HUES64 (cell line): ENCODE measurements at regions not wholly inside any gene's neighbourhood (a gene's known extent, or its start where the extent isn't known, plus 50 kb on each side); places are given as distances from the start of the nearest gene placed in this dataset.

Experiments used
- H3K27ac ChIP-seq: 2 replicates; pipeline ENCODE4 v1.7.0; 2013; ENCODE audit warnings: low read depth, low read length, inconsistent platforms
- H3K27me3 ChIP-seq: 2 replicates; pipeline ENCODE4 v1.6.1; 2013; ENCODE audit warnings: mild to moderate bottlenecking, low read length; ENCODE audit not compliant: insufficient read depth
- H3K36me3 ChIP-seq: 2 replicates; pipeline ENCODE4 v1.6.1; 2013; ENCODE audit warnings: mild to moderate bottlenecking, low read length; ENCODE audit not compliant: insufficient read depth
- H3K4me1 ChIP-seq: 2 replicates; pipeline ENCODE4 v1.6.1; 2013; ENCODE audit warnings: mild to moderate bottlenecking, low read length, moderate library complexity; ENCODE audit not compliant: insufficient read depth
- H3K4me3 ChIP-seq: 2 replicates; pipeline ENCODE4 v1.5.1; 2013; ENCODE audit warnings: mild to moderate bottlenecking, low read length, moderate library complexity
- H3K9ac ChIP-seq: 2 replicates; pipeline ENCODE4 v1.6.1; 2013; ENCODE audit warnings: mild to moderate bottlenecking, low read depth, low read length
- H3K9me3 ChIP-seq: 2 replicates; pipeline ENCODE4 v1.6.1; 2013; ENCODE audit warnings: low read depth, low read length; ENCODE audit not compliant: insufficient read depth
- WGBS: fragments of 150-250, 120-280 bp; methylation state at CpG from one replicate; pipeline ENCODE4 v1.1.7; 2013; ENCODE audit warnings: missing lambda C conversion rate; 5-methylcytosine and 5-hydroxymethylcytosine counted together

DNA sequence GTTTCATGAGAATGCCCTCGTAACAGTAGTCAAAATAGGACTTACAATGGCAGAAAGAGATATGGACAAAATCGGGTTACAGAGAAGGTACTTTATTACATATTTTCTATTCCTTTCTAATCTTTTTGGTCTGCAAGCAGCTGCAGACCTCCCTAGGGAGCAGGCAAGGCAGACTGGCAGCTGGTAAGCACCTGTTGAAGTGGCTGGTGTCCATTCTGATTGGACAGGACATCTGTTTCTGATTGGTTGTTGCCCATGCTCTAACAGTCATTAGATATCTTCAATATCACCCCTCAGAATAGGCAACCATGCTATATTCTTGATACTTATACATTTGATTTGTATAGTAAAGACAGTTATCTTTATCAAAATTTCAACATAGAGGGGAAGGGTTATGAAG is 606.3 kb downstream of the KCNJ2 start:
- no peaks in the 10 kb centered on the region for H3K9me3 ChIP-seq
- H3K36me3 ChIP-seq: no peaks in the 10 kb centered on the region
- H3K27ac ChIP-seq: no peak overlapping the region
- no peaks in the 10 kb centered on the region for H3K4me1 ChIP-seq
- 100% methylated on average over 1 of the region's 2 CpGs for WGBS
- no peaks in the 10 kb centered on the region for H3K27me3 ChIP-seq
- H3K4me3 ChIP-seq: no peak overlapping the region
- H3K9ac ChIP-seq: no peak overlapping the region

DNA sequence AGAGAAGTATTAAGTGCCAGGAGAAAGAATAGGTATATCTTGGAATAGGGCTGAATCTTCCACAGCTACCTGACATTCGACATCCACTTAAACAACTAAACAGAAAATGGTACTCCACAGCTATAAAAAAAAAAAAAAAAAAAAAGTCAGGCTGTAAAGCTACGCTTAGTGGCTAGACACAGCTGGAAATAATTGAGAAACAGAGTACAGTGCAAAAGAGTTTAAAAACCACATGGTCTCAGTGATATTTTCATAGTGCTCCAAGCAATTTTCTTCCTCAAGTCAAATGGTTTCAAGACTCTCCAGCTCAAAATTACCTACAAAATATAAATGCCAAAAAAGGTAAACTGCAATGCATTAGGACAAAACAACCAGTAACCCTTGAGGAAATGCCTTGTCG is 607.1 kb downstream of the KCNJ2 start:
- H3K4me3 ChIP-seq: no peak overlapping the region
- 95% methylated on average over 2 of the region's 3 CpGs for WGBS
- H3K9me3 ChIP-seq: no peaks in the 10 kb centered on the region
- no peaks in the 10 kb centered on the region for H3K4me1 ChIP-seq
- no peak overlapping the region for H3K27ac ChIP-seq
- H3K9ac ChIP-seq: no peak overlapping the region
- H3K36me3 ChIP-seq: no peaks in the 10 kb centered on the region
- H3K27me3 ChIP-seq: no peaks in the 10 kb centered on the region

DNA sequence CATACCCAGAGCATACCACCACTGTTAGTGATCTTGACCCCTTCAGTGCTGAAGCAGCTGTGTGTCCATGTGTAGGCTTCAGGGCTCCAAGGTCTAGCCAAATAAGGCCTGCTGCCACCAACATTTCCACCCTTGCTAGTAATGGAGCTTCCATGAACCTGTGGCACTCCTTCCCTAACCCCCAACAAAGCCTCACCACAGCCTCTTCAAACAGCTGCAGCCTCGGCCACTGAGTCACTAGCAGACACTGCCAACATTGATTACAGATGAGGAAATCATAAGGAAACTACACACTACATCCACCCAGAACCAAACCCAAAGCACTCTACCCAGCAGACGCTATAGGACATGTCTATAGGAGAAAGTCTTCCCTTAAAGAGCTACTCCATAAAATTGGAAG is 610.7 kb downstream of the KCNJ2 start:
- H3K9me3 ChIP-seq: no peaks in the 10 kb centered on the region
- WGBS: 88% methylated on average over 2 of the region's 2 CpGs
- no peak overlapping the region for H3K27ac ChIP-seq
- H3K36me3 ChIP-seq: no peaks in the 10 kb centered on the region
- H3K27me3 ChIP-seq: no peaks in the 10 kb centered on the region
- H3K9ac ChIP-seq: no peak overlapping the region
- H3K4me1 ChIP-seq: no peaks in the 10 kb centered on the region
- no peak overlapping the region for H3K4me3 ChIP-seq

- Histone ChIP-seq H3K27me3 (no peaks in the 10 kb centered on the region), H3K4me1 (no peaks in the 10 kb centered on the region), H3K36me3 (no peaks in the 10 kb centered on the region), H3K27ac (no peak overlapping the region), H3K4me3 (no peak overlapping the region), H3K9ac (no peak overlapping the region), H3K9me3 (no peaks in the 10 kb centered on the region)
- 93% methylated on average over 2 of the region's 2 CpGs for WGBS
Observed at GRCh38 chr17:70786081-70786480, 616.7 kb downstream of the KCNJ2 start.

DNA sequence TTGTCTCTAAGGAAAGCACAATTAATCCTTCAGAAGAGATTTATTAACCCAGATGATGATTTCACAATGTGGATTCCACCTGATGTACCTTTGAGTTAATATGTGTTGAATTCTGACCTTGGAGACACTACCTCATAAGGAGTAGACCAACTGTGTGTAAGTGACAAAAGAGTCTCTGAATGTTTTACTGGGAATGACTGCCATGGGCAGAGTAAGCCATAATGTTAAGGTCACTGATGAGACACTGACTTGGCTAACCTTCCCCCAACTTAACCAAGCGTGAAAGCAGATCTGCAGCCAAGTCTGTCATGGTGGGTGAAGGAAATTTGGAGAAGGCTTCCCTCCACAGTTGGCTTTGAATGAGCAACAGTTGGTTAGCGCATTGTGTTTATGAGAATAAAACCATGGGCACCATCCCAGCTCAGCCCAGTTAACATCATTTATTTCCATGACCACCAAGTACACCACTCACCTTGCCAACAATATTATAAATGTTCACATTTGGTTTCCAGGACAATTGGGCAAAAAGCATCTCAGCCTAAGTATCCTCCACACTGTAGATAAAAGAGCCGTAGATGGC is 618.5 kb downstream of the KCNJ2 start:
- H3K9me3 ChIP-seq: no peaks in the 10 kb centered on the region
- WGBS: 100% methylated on average over 2 of the region's 3 CpGs
- H3K4me3 ChIP-seq: no peak overlapping the region
- peaks cover 2% of the 10 kb centered on the region; the same call in 1 of the 2 replicates for H3K4me1 ChIP-seq
- H3K27ac ChIP-seq: no peak overlapping the region
- H3K27me3 ChIP-seq: no peaks in the 10 kb centered on the region
- no peaks in the 10 kb centered on the region for H3K36me3 ChIP-seq
- H3K9ac ChIP-seq: no peak overlapping the region

GRCh38 chr17:70791748-70792443 is 622.6 kb downstream of the KCNJ2 start:
- Histone ChIP-seq H3K4me1 (peaks cover 2% of the 10 kb centered on the region; the same call in 1 of the 2 replicates), H3K4me3 (no peak overlapping the region), H3K27me3 (no peaks in the 10 kb centered on the region), H3K36me3 (no peaks in the 10 kb centered on the region), H3K27ac (no peak overlapping the region), H3K9me3 (no peaks in the 10 kb centered on the region), H3K9ac (no peak overlapping the region)
- WGBS: 86% methylated on average over 5 of the region's 5 CpGs

GRCh38 chr17:70794738-70795137 is 625.4 kb downstream of the KCNJ2 start:
- H3K9ac ChIP-seq: no peak overlapping the region
- peaks cover 2% of the 10 kb centered on the region; the same call in 1 of the 2 replicates for H3K4me1 ChIP-seq
- H3K9me3 ChIP-seq: no peaks in the 10 kb centered on the region
- no peaks in the 10 kb centered on the region for H3K27me3 ChIP-seq
- no peak overlapping the region for H3K27ac ChIP-seq
- no peaks in the 10 kb centered on the region for H3K36me3 ChIP-seq
- no CpG with 5 or more reads among the region's 1 CpG for WGBS
- H3K4me3 ChIP-seq: no peak overlapping the region

DNA sequence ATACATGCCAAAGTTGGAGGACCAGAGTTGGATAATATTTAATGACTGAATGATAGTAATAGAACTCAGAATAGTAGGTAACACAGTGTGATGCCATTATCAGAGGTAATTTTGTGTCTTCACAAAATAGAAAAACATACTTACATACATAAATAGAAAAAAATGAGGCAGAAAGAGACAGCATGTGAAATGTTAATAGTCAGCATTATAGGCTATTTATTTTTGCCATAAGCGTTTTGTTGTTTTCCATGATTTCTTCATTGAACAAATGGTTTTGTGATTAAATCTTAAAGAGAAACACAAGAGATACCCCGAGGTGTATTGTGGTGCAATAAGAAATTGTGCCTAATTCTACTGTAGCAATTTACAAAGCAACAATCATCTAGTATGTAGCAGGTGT is 626.3 kb downstream of the KCNJ2 start:
- 92% methylated on average over 2 of the region's 2 CpGs for whole genome bisulfite sequencing
- Histone ChIP-seq H3K9ac (no peak overlapping the region), H3K4me3 (no peak overlapping the region), H3K4me1 (peaks cover 2% of the 10 kb centered on the region; the same call in 1 of the 2 replicates), H3K9me3 (no peaks in the 10 kb centered on the region), H3K27me3 (no peaks in the 10 kb centered on the region), H3K27ac (no peak overlapping the region), H3K36me3 (no peaks in the 10 kb centered on the region)

DNA sequence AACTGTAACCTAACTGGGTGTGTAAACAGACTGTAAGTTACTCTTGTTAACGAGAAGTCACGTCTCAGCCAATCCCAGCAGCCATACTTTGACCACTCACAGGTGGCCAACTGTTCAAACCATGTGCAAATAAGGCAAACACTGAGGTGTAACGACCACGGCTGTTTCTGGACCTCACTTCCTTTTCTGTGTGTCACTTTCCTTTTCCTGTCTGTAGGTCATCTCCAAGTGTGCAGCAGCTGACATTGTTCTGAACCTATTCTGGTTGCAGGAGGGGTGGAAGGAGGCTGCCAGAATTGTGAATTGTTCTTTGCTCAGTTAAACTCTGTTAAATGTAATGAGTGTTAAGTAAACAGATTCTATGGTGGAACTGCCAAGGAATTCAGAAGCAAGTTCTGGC is 627.4 kb downstream of the KCNJ2 start:
- 91% methylated on average over 4 of the region's 4 CpGs for WGBS
- H3K4me3 ChIP-seq: no peak overlapping the region

DNA sequence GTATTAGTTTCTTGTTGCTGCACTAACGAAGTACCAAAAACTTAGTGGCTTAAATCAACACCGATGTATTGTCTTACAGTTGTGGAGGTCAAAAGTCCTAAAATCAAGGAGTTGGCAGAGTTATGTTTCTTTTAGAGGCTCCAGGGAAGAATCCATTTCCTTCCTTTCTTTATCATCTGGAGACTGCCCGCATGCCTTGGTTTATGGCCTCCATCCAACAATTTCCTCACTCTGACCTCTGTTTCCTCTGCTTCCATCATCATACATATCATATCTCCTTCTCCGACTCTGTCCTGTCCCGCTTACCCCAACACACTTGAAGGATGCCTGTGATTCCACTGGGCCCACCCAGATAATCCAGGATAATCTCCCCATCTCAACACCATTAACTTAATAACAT is 627.8 kb downstream of the KCNJ2 start:
- 75% methylated on average over 5 of the region's 5 CpGs for WGBS
- Histone ChIP-seq H3K27me3 (no peaks in the 10 kb centered on the region), H3K9ac (no peak overlapping the region), H3K4me1 (no peaks in the 10 kb centered on the region), H3K36me3 (no peaks in the 10 kb centered on the region), H3K9me3 (no peaks in the 10 kb centered on the region), H3K4me3 (no peak overlapping the region), H3K27ac (no peak overlapping the region)

More for the DNA sequence above, 627.4 kb downstream of the KCNJ2 start:
- Histone ChIP-seq H3K9ac (no peak overlapping the region), H3K4me1 (peaks cover 2% of the 10 kb centered on the region; the same call in 1 of the 2 replicates), H3K27ac (no peak overlapping the region), H3K36me3 (no peaks in the 10 kb centered on the region), H3K9me3 (no peaks in the 10 kb centered on the region), H3K27me3 (no peaks in the 10 kb centered on the region)

- H3K27me3 ChIP-seq: no peaks in the 10 kb centered on the region
- no peak overlapping the region for H3K27ac ChIP-seq
- no peak overlapping the region for H3K4me3 ChIP-seq
- H3K36me3 ChIP-seq: no peaks in the 10 kb centered on the region
- H3K9ac ChIP-seq: no peak overlapping the region
- H3K9me3 ChIP-seq: peaks cover 6% of the 10 kb centered on the region; the same call in 1 of the 2 replicates
- no peaks in the 10 kb centered on the region for H3K4me1 ChIP-seq
Observed at GRCh38 chr17:70804161-70804560, 634.8 kb downstream of the KCNJ2 start.
